GM18498 (cell line): ENCODE measurements at regions not wholly inside any gene's neighbourhood (a gene's known extent, or its start where the extent isn't known, plus 50 kb on each side); places are given as distances from the start of the nearest gene placed in this dataset.
"Not testable (repeated sequence)": the region's sequence is repeated elsewhere in the genome, so short reads cannot be mapped to it uniquely, and the experiment has no call there.

Source experiments
- ATAC-seq: cut with Tn5 transposase; IDR thresholded peaks from one replicate; pipeline ENCODE4 v1.9.1; 2021; ENCODE audit warnings: mild to moderate bottlenecking, moderate library complexity; ENCODE audit not compliant: unreplicated experiment

GRCh38 chr4:81319657-81320056 lies 104.6 kb upstream of the PRKG2 start:
- no peak for ATAC-seq

GRCh38 chr4:81314897-81315470 lies 100.0 kb upstream of the PRKG2 start:
- no peak for ATAC-seq

- ATAC-seq = no peak
Measured at GRCh38 chr4:81314196-81314896, 99.3 kb upstream of the PRKG2 start.

- no peak for ATAC-seq
Measured at GRCh38 chr4:81307991-81308390, 93.0 kb upstream of the PRKG2 start.

- ATAC-seq = no peak
Measured at GRCh38 chr4:81304871-81305270, 89.8 kb upstream of the PRKG2 start.

GRCh38 chr4:81300352-81300751 lies 85.3 kb upstream of the PRKG2 start:
- ATAC-seq = not testable (repeated sequence)

- ATAC-seq = no peak
Measured at GRCh38 chr4:81290813-81291212, 75.8 kb upstream of the PRKG2 start.

- ATAC-seq = no peak
Measured at GRCh38 chr4:81287101-81287500, 72.1 kb upstream of the PRKG2 start.

GRCh38 chr4:81282131-81282530 lies 67.1 kb upstream of the PRKG2 start:
- ATAC-seq = no peak

GRCh38 chr4:81274460-81274859 lies 59.4 kb upstream of the PRKG2 start:
- no peak for ATAC-seq

- no peak for ATAC-seq
Measured at GRCh38 chr4:81272671-81273070, 57.6 kb upstream of the PRKG2 start.
